HG02973 (cell line): ENCODE measurements at regions not wholly inside any gene's neighbourhood (a gene's known extent, or its start where the extent isn't known, plus 50 kb on each side); places are given as distances from the start of the nearest gene placed in this dataset.
"Not testable (repeated sequence)": the region's sequence is repeated elsewhere in the genome, so short reads cannot be mapped to it uniquely, and the experiment has no call there.

Source experiments
- ATAC-seq: cut with Tn5 transposase; IDR thresholded peaks from one replicate; pipeline ENCODE4 v1.9.1; 2021; ENCODE audit warnings: moderate library complexity; ENCODE audit not compliant: unreplicated experiment

- ATAC-seq, result not testable (repeated sequence)
Measured at GRCh38 chr2:179385756-179386155, 121.1 kb upstream of the SESTD1 start.

- ATAC-seq, result no peak
Measured at GRCh38 chr2:179383975-179384374, 119.3 kb upstream of the SESTD1 start.

- no peak for ATAC-seq
Measured at GRCh38 chr2:179377296-179377695, 112.7 kb upstream of the SESTD1 start.

GRCh38 chr2:179376881-179377280, 112.2 kb upstream of the SESTD1 start:
- no peak for ATAC-seq

- no peak for ATAC-seq
Measured at GRCh38 chr2:179373816-179374215, 109.2 kb upstream of the SESTD1 start.

GRCh38 chr2:179365561-179365960, 100.9 kb upstream of the SESTD1 start:
- not testable (repeated sequence) for ATAC-seq

GRCh38 chr2:179355881-179356280, 91.2 kb upstream of the SESTD1 start:
- ATAC-seq, result no peak

GRCh38 chr2:179354739-179355537, 90.3 kb upstream of the SESTD1 start:
- no peak for ATAC-seq

- ATAC-seq, result no peak
Measured at GRCh38 chr2:179354296-179354695, 89.7 kb upstream of the SESTD1 start.

GRCh38 chr2:179352181-179352580, 87.5 kb upstream of the SESTD1 start:
- no peak for ATAC-seq

GRCh38 chr2:179351057-179351456, 86.4 kb upstream of the SESTD1 start:
- no peak for ATAC-seq

- peak; percentile 55 for ATAC-seq
Measured at GRCh38 chr2:179349670-179350303, 85.2 kb upstream of the SESTD1 start.

- ATAC-seq, result no peak
Measured at GRCh38 chr2:179348906-179349305, 84.3 kb upstream of the SESTD1 start.

GRCh38 chr2:179344970-179345369, 80.3 kb upstream of the SESTD1 start:
- ATAC-seq, result no peak

GRCh38 chr2:179344280-179344964, 79.8 kb upstream of the SESTD1 start:
- no peak for ATAC-seq

- ATAC-seq, result no peak
Measured at GRCh38 chr2:179343945-179344279, 79.3 kb upstream of the SESTD1 start.

- no peak for ATAC-seq
Measured at GRCh38 chr2:179341152-179341866, 76.7 kb upstream of the SESTD1 start.

- ATAC-seq, result no peak
Measured at GRCh38 chr2:179340678-179341077, 76.0 kb upstream of the SESTD1 start.

- ATAC-seq, result no peak
Measured at GRCh38 chr2:179338681-179339080, 74.0 kb upstream of the SESTD1 start.

GRCh38 chr2:179336782-179337534, 72.3 kb upstream of the SESTD1 start:
- no peak for ATAC-seq

- ATAC-seq, result no peak
Measured at GRCh38 chr2:179335732-179336131, 71.1 kb upstream of the SESTD1 start.
